HEK293 (cell line): ENCODE measurements at regions not wholly inside any gene's neighbourhood (a gene's known extent, or its start where the extent isn't known, plus 50 kb on each side); places are given as distances from the start of the nearest gene placed in this dataset.

Experiments
- HOXA7 ChIP-seq: sonication (generic); formaldehyde crosslinking; IDR thresholded peaks from 2 replicates; pipeline ENCODE4 v1.8.1; 2022; ENCODE audit warnings: missing genetic modification reagents, borderline replicate concordance
- MEIS1 ChIP-seq: sonication (generic); formaldehyde crosslinking; IDR thresholded peaks from 2 replicates; pipeline ENCODE4 v1.8.1; 2022; ENCODE audit warnings: missing genetic modification reagents, mild to moderate bottlenecking, borderline replicate concordance
- SP3 ChIP-seq: fragments of 450-650 bp; formaldehyde crosslinking; IDR thresholded peaks from 2 replicates; pipeline ENCODE4 v1.5.1; 2016; ENCODE audit warnings: missing biosample characterization, missing genetic modification characterization
- TCF7L2 ChIP-seq: IDR thresholded peaks from 2 replicates; pipeline ENCODE4 v1.6.1; 2011; ENCODE audit warnings: low read depth, mild to moderate bottlenecking, inconsistent platforms, low read length, moderate library complexity, borderline replicate concordance
- ZNF114 ChIP-seq: fragments of 450-650 bp; formaldehyde crosslinking; IDR thresholded peaks from 2 replicates; pipeline ENCODE4 v1.5.0; 2017; ENCODE audit warnings: missing biosample characterization, missing genetic modification characterization
- ZNF157 ChIP-seq: fragments of 450-650 bp; formaldehyde crosslinking; IDR thresholded peaks from 2 replicates; pipeline ENCODE4 v1.5.1; 2016; ENCODE audit warnings: missing biosample characterization, missing genetic modification characterization
- ZNF19 ChIP-seq: fragments of 450-650 bp; formaldehyde crosslinking; IDR thresholded peaks from 2 replicates; pipeline ENCODE4; 2016; ENCODE audit warnings: missing biosample characterization, missing genetic modification characterization, low read depth
- ZNF274 ChIP-seq, 2 experiments: fragments of 200-500 bp in 1 of 2; fragments of 450-650 bp in 1 of 2; sonication (Bioruptor generic) in 1 of 2; formaldehyde crosslinking in 1 of 2; IDR thresholded peaks; 2 replicates each; pipeline versions ENCODE4 v1.5.1 to v1.6.1; 2014 to 2016; ENCODE audit warnings: borderline replicate concordance in 1 of 2, inconsistent platforms in 1 of 2, low read length in 1 of 2, missing biosample characterization in 1 of 2, missing genetic modification characterization in 1 of 2
- ZNF629 ChIP-seq: fragments of 450-650 bp; formaldehyde crosslinking; IDR thresholded peaks from 2 replicates; pipeline ENCODE4 v1.5.1; 2017; ENCODE audit warnings: missing biosample characterization, missing genetic modification characterization
- ZNF664 ChIP-seq: fragments of 450-650 bp; formaldehyde crosslinking; IDR thresholded peaks from 2 replicates; pipeline ENCODE4 v1.5.1; 2016; ENCODE audit warnings: missing biosample characterization, missing genetic modification characterization
- ZNF776 ChIP-seq: fragments of 450-650 bp; formaldehyde crosslinking; IDR thresholded peaks from 2 replicates; pipeline ENCODE4 v1.5.0; 2017; ENCODE audit warnings: missing biosample characterization, missing genetic modification characterization, borderline replicate concordance
- TF ChIP-seq, protein P1 (sequence below): fragments of 450-650 bp; formaldehyde crosslinking; IDR thresholded peaks from 2 replicates; pipeline ENCODE4 v1.5.1; 2016; ENCODE audit warnings: missing biosample characterization, missing genetic modification characterization
- TF ChIP-seq, protein P2 (sequence below): fragments of 450-650 bp; formaldehyde crosslinking; IDR thresholded peaks from 2 replicates; pipeline ENCODE4 v1.5.1; 2016; ENCODE audit warnings: missing biosample characterization, missing genetic modification characterization

GRCh38 chr19:7413629-7414028, 64.9 kb downstream of the ARHGEF18 start:
- TF ChIP-seq SP3 (tag by site-specific recombination) = no peak
- TF ChIP-seq, protein P1, sequence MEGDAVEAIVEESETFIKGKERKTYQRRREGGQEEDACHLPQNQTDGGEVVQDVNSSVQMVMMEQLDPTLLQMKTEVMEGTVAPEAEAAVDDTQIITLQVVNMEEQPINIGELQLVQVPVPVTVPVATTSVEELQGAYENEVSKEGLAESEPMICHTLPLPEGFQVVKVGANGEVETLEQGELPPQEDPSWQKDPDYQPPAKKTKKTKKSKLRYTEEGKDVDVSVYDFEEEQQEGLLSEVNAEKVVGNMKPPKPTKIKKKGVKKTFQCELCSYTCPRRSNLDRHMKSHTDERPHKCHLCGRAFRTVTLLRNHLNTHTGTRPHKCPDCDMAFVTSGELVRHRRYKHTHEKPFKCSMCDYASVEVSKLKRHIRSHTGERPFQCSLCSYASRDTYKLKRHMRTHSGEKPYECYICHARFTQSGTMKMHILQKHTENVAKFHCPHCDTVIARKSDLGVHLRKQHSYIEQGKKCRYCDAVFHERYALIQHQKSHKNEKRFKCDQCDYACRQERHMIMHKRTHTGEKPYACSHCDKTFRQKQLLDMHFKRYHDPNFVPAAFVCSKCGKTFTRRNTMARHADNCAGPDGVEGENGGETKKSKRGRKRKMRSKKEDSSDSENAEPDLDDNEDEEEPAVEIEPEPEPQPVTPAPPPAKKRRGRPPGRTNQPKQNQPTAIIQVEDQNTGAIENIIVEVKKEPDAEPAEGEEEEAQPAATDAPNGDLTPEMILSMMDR = no peak
- TF ChIP-seq ZNF274 (IDR thresholded peaks at IDR 0.05; ENCODE audit: low read length) = no peak
- TF ChIP-seq ZNF274 (tag by site-specific recombination; IDR thresholded peaks at IDR 0.05; ENCODE audit: borderline replicate concordance) = no peak
- TF ChIP-seq ZNF664 = no peak
- no peak for TF ChIP-seq TCF7L2
- no peak for TF ChIP-seq ZNF776
- TF ChIP-seq ZNF114 = no peak
- no peak for TF ChIP-seq ZNF19 (tag by site-specific recombination)
- TF ChIP-seq MEIS1 (CRISPR knock-in tag) = no peak
- TF ChIP-seq, protein P2, sequence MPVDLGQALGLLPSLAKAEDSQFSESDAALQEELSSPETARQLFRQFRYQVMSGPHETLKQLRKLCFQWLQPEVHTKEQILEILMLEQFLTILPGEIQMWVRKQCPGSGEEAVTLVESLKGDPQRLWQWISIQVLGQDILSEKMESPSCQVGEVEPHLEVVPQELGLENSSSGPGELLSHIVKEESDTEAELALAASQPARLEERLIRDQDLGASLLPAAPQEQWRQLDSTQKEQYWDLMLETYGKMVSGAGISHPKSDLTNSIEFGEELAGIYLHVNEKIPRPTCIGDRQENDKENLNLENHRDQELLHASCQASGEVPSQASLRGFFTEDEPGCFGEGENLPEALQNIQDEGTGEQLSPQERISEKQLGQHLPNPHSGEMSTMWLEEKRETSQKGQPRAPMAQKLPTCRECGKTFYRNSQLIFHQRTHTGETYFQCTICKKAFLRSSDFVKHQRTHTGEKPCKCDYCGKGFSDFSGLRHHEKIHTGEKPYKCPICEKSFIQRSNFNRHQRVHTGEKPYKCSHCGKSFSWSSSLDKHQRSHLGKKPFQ (tag by site-specific recombination) = no peak
- no peak for TF ChIP-seq HOXA7 (CRISPR knock-in tag)
- TF ChIP-seq ZNF157 (tag by site-specific recombination) = no peak
- no peak for TF ChIP-seq ZNF629 (tag by site-specific recombination)
